ENCODE measurements at regions not wholly inside any gene's neighbourhood (a gene's known extent, or its start where the extent isn't known, plus 50 kb on each side); places are given as distances from the start of the nearest gene placed in this dataset.

DNA sequence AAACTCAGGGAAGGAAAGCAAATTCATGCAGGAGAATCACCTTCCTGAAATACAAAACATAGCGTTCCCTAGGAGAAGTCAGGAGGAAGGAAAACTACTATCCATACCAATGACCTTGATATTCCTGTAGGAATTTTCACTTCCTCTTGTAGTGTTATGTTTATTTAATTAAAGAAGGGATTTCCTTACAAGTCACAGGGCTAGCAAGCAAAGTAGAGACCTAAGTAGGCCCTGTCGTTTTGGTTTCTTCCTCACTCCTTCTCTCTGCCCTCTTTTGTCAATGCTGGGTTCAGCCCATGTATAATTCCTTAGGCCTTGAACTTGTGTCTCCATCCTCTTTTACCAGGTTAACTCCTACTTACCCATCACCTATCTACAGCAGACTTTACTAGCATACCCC lies 435.2 kb upstream of the LRATD1 start:
- TF ChIP-seq EZH2 (IDR thresholded peaks at IDR 0.05; ENCODE audit: low read length, missing control alignments): no peak
- TF ChIP-seq, protein P1, sequence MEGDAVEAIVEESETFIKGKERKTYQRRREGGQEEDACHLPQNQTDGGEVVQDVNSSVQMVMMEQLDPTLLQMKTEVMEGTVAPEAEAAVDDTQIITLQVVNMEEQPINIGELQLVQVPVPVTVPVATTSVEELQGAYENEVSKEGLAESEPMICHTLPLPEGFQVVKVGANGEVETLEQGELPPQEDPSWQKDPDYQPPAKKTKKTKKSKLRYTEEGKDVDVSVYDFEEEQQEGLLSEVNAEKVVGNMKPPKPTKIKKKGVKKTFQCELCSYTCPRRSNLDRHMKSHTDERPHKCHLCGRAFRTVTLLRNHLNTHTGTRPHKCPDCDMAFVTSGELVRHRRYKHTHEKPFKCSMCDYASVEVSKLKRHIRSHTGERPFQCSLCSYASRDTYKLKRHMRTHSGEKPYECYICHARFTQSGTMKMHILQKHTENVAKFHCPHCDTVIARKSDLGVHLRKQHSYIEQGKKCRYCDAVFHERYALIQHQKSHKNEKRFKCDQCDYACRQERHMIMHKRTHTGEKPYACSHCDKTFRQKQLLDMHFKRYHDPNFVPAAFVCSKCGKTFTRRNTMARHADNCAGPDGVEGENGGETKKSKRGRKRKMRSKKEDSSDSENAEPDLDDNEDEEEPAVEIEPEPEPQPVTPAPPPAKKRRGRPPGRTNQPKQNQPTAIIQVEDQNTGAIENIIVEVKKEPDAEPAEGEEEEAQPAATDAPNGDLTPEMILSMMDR (conservative IDR thresholded peaks at IDR 0.05 in 1 of 2, IDR thresholded peaks at IDR 0.05 in 1 of 2; ENCODE audit: low read depth in 1 of 2, low read length in 2 of 2): no peak
